RPMI7951 (cell line): ENCODE measurements at regions not wholly inside any gene's neighbourhood (a gene's known extent, or its start where the extent isn't known, plus 50 kb on each side); places are given as distances from the start of the nearest gene placed in this dataset.
A peak's percentile ranks its signal among the peaks of the same experiment; 100 is the strongest.

Experiments used
- DNase-seq: peaks from one replicate; pipeline ENCODE4 v3.0.0-alpha.2; 2012; ENCODE audit warnings: low read depth

DNA sequence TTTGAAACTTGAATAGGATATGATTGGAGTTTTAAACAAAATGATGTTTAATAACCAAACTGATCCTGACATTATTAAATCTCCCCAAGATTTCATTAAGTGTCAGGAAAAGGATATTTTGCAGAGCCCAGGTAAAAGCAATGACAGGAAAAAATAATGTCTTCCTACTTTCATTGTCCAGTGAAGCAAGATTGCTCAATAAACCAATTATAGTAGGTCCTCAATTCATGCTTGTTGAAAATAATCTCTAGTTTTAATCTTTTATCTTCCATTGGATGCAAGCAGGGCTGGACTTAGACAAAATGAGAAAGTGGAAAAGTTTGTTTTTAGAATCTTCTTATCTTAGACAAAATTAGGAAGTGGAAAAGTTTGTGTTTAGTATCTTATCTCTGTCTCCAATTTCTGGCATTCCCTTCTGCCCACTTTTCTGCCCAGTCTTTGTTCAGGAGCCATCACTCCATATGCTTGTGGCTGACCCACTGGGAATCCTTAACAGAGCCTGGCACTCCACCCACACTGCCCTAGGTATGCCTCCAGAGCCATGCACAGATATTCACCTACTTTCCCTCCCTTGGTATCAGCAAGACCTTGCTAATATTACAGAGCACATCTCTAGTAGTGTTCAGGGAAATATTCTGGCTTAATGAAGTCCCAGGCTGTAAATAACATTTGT is 57.0 kb upstream of the CARMIL1 start:
- DNase-seq, result no peak

DNA sequence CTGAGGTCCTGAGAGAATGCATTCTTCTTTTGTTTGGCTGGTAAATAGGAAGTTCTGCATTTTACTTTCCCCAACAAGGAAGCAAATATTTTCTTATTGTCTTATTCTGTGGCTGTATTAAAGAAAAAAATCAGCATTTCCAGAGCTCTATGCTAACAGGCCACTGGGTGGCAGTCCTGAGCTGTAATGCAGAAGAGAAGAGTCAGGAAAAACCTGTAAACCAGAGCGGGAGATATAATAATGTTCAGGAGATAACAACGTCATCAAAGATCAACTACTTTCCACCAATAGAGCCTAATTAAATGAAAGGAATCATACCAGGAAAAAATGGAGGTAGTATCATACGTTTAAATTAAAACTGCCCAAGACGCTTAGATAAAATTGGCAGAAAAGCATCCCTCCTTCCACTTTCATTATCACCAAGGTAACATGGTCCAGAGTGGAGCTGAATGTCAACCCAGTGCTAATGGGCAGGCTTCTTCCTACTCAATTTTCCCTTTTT is 55.6 kb upstream of the CARMIL1 start:
- DNase-seq, result peak; percentile 71

DNA sequence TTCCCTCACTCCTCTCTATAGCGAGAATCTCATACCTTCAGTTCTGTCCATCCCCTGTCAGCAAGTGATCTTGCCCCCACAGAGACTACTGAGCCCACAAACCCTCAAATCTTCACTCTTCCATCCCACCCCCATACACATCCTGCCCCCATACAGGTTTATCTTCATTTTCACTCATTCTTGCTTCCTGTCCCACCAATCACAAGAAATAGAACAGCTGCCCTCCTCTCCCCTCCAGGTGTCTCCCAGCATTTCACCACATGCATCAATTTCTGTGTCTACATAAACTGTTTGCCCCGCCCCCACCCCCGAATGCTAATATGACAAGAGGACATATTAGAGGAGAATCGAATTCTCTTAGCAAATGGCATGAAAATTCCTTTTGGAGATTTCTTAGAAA is 54.9 kb upstream of the CARMIL1 start:
- DNase-seq, result no peak

DNA sequence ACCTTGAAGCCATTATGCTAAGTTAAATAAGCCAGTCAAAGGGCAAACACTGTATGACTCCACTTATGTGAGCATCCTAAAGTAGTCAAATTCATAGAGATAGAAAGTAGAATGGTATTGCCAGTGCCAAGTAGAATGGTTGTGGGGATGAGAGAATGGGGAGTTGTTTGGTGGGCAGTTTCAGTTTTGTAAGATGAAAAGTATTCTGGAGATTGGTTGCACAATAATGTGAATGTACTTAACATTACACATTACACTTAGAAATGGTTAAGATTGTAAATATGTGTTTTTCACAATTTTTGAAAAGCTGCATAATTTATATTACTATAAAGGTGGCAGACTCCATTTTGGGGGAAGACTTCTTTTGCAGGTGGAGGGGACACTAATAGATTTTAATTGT is 51.3 kb upstream of the CARMIL1 start:
- no peak for DNase-seq
